ENCODE measurements at regions not wholly inside any gene's neighbourhood (a gene's known extent, or its start where the extent isn't known, plus 50 kb on each side); places are given as distances from the start of the nearest gene placed in this dataset.

DNA sequence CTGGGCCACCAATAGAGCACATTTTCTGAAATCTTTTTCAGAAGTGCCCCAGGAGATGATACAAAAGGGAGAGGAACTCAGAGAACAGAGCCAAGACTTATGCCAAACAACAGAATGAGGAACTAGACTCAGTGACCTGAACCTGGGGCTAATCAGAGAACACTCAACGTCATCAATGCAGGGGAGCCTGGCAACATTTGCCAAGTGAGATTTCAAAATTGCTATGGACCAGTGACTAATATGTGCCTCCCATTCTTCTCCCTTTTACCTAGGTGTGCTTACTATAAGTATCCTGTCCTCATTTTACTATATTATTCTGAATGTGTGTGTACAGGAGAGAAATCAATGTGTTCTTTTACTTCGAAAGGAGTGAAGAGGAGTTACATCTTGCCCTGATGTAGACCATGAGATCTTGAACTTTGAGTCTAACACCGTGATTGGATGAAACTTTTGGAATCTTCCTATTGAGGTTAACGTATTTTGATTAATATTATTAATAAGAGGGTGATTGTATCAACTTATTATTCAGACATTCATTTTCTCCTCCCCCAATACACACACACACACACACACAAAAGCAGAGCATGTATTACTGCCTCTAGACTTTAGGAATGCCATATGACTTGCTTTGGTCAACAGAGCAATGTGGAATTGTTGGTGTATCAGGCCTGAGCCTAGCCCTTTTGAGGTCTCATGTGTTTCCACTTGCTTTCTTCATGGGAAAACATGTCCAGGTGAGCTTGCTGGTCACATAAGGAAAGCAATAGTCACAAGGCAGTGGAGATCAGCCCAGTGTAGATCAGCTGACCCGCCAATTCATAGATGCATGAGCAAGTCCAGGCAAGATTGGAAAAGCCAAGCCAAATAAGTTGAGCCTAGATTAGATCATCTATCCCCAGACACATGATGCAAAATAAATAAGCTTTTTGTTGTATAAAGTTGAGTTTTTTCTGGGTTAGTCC lies 80.3 kb upstream of the ETS2 start:
- TF ChIP-seq, protein P1, sequence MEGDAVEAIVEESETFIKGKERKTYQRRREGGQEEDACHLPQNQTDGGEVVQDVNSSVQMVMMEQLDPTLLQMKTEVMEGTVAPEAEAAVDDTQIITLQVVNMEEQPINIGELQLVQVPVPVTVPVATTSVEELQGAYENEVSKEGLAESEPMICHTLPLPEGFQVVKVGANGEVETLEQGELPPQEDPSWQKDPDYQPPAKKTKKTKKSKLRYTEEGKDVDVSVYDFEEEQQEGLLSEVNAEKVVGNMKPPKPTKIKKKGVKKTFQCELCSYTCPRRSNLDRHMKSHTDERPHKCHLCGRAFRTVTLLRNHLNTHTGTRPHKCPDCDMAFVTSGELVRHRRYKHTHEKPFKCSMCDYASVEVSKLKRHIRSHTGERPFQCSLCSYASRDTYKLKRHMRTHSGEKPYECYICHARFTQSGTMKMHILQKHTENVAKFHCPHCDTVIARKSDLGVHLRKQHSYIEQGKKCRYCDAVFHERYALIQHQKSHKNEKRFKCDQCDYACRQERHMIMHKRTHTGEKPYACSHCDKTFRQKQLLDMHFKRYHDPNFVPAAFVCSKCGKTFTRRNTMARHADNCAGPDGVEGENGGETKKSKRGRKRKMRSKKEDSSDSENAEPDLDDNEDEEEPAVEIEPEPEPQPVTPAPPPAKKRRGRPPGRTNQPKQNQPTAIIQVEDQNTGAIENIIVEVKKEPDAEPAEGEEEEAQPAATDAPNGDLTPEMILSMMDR (conservative IDR thresholded peaks at IDR 0.05) = no peak

DNA sequence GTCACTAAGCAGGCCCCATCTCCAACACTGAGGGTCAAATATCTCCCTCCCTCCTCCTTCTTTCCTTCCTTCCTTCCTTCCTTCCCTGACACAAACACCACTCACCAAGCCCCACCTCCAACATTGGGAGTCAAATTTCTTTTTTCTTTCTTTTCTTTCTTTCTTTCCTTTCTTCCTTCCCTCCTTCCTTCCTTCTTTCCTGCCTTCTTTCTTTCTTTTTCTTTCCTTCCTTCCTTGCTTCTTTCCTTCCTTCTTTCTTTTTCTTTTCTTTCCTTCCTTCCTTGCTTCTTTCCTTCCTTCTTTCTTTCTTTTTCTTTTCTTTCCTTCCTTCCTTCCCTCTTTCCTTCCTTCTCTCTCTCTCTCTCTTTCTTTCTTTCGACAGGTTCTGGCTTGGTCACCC lies 79.2 kb upstream of the ETS2 start:
- TF ChIP-seq, protein P1 (conservative IDR thresholded peaks at IDR 0.05) = no peak
- H3K27ac ChIP-seq = no peak overlapping the region

More for the DNA sequence above, 80.3 kb upstream of the ETS2 start:
- H3K27ac ChIP-seq = no peak overlapping the region

DNA sequence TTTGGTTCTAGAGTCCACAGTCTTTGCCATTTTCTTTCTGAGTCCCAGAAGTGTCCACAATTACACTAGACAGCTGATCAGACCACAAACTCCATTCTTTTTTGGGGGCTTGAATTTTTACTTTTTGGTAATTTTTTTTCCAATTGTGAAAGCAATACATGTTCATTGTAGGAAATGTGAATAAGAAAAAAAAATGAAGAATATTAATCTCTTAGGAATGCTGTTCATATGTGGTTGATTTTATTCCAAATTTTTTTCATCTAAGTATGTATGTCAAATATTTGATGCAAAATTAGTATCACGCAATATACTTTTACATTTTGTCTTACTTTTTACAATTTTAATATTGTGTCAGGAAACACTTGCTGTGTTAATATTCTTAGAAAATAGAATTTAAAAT lies 76.4 kb upstream of the ETS2 start:
- TF ChIP-seq, protein P1 (conservative IDR thresholded peaks at IDR 0.05) = no peak
- H3K27ac ChIP-seq = no peak overlapping the region

DNA sequence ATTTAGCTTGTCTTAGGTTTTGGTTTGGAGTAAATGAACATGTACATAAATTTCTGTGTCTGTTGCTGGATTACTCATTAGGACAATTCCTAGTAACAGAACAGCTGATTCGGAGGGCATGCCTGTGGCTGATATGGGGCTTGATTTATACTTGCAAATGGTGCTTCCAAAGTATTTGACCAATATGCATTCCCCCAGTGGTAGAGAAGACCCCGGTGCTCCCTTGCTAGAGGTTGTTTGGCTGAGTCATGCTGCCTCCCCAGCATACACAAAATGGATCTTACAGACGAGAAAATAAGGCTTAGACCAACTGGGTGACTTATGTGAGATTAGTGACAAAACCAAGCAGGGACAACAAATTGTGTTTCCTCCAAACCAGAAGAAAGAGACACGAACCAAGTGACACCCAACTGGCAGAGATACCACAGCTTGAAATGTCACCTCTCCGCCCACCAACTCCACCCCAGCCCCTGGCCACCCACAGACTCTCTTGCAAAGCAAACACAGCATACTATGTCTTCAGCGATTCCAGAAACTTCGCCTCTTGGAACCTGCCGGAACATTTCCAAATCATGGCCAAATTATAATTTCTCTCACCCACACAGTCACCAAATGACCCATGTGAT lies 75.9 kb upstream of the ETS2 start:
- H3K27ac ChIP-seq = no peak overlapping the region
- TF ChIP-seq, protein P1 (conservative IDR thresholded peaks at IDR 0.05) = no peak

DNA sequence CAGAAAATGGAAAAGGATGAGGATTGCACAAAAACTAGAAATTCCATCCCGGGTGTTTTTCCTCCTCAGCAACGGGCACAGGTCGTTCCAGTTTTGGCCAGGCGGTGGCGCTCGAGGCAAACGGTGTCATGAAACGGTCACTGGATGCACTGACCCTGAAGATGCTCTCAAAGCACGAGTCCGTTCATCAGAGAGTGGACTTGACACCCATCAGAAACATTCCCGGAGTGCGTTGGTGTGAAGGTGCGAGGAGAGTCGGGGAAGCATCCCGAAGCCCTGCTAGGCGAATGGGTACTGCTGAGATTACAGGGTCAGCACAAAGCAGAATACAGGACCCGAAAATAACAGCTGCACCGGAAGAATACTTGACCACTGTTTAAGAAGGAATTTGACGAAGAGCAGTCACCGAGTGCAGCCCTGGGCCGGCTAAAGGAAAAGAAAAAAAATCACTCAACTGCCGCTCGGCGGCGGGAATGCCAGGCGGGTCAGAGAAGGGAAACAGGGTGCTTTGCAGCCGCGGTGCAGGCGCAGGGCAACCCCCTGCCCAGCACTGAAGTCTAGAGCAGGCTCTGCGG lies 71.7 kb upstream of the ETS2 start:
- TF ChIP-seq, protein P1 (conservative IDR thresholded peaks at IDR 0.05) = peak; percentile 99
- H3K27ac ChIP-seq = no peak overlapping the region

DNA sequence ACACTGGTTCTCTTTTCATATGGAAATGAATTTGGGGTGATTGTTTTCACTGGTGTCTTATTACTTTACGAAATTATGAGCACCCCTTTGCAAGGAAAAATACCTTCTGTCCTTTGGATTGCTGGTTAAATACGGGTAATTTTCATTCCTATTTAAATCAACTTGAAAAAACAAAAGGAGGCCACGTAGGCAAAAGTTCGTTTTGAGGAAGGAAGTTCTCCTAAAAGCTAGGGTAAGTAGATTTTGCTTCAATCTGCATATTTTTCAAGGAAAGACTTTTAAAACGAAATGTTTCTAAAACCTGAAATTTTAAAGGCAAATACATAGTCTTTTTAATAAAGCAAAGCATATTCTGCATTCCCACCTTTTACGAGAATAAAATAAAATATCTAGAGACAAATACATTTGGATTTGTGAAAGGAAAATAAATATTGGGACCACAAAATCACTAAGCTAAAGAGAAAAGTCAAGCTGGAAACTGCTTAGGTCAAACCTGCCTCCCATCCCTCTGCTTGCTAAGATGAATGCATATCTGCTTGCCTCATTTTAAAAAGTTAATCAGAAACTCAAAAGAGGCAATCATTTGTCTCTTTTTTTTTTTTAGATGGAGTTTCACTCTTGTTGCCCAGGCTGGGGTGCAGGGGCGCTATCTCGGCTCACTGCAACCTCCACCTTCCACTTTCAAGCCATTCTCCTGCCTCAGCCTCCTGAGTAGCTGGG lies 70.9 kb upstream of the ETS2 start:
- H3K27ac ChIP-seq = no peak overlapping the region
- TF ChIP-seq, protein P1 (conservative IDR thresholded peaks at IDR 0.05) = no peak
